Anterior cingulate cortex (tissue), 58 donors: ENCODE measurements at regions not wholly inside any gene's neighbourhood (a gene's known extent, or its start where the extent isn't known, plus 50 kb on each side); places are given as distances from the start of the nearest gene placed in this dataset.
"Not testable (repeated sequence)": the region's sequence is repeated elsewhere in the genome, so short reads cannot be mapped to it uniquely, and the experiment has no call there.

Source experiments
- DNase-seq, 58 donors: peaks; one replicate each; lab custom pipeline; 2025; lab: John Stamatoyannopoulos, UW

GRCh38 chr14:30064454-30064853 is 136.8 kb upstream of the PRKD1 start:
- DNase-seq: no peak

DNA sequence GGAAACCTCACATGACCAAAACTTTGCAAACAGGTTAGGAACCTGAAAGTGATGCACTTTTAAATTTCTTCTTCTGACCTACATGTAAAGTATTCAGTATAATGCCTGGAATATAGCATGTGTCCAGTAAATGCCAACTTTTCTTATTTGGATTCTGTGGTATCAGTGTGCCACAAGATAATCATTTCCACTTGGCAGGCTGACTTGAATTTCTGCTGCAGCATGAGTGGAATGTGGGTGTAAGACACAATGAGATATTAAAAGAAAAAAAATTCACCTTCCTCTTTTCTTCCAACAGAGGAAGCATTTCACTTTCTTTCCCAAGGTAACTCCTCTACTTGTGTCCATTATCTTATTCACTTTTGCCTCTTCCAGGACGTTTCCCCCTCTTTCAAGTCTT is 141.9 kb upstream of the PRKD1 start:
- DNase-seq: no peak

GRCh38 chr14:30072454-30072853 is 144.8 kb upstream of the PRKD1 start:
- DNase-seq: not testable (repeated sequence)

GRCh38 chr14:30077946-30078345 is 150.3 kb upstream of the PRKD1 start:
- DNase-seq: no peak

DNA sequence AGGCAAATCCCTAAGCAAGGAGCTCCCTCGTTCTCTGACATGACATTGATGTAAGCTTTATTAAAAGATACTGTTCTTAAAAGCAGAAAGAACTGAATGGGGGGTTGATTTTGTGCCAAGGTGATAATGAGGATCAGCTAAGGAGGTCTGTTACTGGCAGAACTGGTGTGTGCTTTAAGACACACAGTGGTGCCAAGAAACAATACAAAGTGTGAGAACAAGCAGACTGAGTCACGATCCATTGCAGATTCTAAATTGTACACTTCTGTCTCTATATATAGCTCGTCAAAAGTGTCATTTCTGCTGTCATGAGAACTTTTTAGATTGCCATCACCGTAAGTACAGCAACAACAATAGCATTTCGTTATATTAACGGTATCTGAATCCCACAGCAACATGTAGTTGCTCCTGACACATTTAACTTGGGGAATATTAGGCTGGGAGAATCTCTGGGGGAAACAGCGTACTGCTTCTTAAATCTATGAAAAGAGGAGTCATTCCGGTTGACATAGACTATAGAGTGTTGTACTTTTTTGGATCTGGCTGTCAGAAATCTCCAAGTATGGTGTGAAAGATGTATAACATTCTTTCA is 151.3 kb upstream of the PRKD1 start:
- no peak for DNase-seq

DNA sequence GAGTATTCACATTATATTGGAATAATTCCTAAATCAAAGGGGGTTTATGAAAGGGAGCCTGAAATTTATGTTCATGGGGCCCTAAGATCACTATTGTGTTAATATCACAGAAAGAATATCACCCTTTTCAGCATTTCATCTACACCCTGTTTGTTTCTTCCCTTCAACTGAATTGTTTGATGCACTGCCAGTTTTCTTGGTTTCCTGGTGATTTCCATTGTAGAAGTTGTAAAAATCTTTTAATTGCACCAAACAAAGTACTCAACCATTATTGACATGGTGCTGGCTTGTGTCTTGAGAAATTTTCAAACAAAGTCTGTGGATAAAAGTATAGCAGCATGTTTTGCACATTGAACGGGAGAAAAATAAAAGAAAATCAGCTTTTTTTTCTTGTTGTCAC is 154.8 kb upstream of the PRKD1 start:
- no peak for DNase-seq

DNA sequence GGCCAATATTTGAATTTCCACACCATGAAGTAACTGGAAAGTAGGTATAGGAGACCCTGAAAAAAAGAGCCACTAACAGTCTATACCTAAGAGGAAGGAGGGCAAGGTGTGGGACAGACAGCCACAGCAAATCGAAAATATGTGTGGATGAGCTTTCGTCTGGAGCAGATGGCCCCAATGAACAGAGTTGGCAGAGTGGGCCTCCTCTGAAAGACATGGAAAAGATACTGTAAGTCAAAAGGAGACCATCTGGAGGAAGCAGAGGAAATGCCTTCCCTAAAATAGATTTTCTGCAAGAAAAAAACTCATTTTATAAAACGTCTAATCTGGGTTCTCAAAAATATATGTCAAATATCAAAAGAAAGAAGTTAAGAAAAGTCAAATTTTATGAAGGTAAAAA is 157.2 kb upstream of the PRKD1 start:
- DNase-seq: no peak

DNA sequence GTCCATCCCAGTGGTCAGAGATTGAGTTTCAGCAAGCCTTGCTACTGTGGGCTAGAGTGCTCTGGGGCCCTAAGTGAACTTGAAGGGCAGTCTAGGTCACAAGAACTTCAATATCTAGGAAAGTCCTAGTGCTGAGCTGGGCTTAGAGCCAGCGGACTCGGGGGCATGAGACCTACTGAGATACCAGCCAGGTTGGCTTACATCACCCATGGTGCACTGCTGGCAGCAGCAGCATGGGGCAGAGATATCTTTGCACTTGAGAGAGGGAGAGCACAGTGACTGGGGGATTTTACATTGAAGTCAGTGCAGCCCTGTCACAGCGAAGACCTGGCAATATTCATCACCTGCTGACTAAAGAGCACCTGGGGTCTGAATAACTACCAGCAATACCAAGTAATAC is 158.3 kb upstream of the PRKD1 start:
- no peak for DNase-seq

DNA sequence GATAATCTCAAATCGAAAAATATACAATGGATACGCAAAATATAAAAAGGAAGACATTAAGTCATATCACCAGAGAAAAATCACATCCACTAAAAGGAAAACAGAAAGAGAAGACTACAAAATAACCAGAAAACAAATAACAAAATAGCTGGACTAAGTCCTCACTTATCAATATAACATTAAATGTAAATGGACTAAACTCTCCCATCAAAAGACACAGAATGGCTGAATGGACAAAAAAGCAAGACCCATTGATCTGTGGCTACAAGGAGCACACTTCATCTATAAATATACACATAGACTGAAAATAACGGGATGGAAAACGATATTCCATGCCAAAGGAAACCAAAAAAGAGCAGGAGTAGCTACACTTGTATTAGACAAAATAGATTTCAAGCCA is 161.0 kb upstream of the PRKD1 start:
- DNase-seq: no peak

DNA sequence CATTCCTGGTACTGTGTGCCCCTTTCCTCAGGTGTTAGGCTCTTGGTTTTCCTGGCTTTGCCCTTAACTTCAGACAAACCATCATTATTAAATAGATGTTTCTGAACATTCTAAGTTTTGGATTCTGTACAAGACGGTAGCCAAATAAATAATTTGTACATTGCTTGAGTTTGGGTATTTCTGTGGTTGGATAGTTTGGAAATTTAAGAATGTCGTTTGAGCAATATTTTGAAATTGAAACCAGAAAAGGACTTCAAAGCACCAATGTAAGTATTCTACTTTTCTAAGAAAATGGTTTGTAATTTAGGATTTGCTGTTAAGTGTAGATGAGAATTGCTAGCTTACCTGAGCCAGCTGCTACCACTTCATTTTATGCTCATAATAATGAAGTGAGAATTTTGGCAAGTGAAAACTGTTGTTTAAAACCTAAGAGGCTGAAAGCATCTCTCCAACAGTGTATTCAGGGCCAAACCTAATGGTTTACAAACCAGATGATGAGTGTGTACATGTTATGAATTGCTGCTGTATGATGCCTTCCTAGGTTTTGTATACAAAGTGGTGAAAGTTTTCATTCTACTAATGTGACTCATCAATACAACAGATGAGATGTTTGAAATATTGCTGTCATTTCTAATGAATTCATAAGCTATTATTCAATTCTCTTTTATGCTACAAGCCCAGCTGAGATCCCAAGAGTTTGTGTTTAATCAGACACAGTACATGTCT is 181.5 kb upstream of the PRKD1 start:
- no peak for DNase-seq

DNA sequence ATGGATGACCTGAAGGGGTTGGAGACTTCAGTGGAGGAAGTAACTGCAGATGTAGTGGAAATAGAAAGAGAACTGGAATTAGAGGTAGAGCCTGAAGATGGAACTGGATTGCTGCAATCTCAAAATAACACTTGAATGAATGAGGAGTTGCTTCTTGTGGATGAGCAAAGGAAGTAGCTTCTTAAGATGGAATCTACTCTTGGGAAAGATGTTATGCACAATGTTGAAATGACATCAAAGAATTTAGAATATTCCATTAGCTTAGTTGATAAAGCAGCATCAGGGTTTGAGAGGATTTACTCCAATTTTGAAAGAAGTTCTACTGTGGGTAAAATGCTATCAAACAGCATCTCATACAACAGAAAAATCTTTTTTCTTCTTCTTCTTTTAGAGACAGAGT is 186.4 kb upstream of the PRKD1 start:
- no peak for DNase-seq

DNA sequence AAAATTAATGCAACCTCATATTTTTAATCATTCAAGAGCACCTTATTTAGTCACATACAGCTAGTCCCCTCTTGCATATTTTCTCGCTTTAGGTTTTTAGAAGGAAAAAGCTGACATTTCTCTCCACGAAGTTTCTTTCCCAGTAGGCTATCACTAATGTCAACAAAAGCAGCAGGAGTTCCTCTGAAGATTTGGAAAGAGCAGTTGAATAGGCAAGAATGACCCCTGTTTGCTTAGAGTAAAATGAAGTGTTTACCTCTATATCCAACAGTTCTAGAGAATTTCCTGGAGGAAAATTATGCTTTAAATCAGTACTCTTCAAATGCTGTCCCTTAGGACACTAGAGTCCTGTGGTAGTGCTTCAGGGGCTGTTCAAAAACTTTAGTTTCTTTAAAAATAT is 188.1 kb upstream of the PRKD1 start:
- no peak for DNase-seq

DNA sequence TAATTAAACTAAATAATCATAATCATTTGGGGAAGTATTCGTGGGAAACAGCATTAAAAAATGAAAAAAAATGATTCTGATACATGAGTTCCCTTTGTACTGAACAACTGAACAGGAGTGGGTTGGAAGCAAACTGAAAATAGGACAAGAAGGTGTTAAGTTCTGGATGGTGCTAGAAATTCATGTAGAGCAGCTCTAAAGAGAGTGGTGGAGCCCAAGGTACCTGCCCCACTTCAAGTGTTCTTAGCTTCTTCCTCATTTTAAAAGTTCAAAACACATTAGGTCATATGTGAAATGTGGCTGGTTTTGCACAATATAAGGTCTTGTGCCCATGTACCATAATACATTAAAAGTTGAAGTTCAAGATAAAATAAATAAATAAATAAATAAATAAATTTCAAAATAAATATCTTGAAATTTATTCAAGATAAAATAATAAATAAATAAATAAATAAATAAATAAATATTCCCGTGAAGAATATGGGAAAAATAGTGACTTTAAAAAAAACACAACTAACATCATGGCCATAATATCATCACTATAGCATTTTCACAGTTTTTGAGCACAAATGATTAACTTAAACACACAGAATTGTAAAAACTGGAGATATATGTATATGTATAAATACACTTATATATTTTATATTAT is 191.5 kb upstream of the PRKD1 start:
- DNase-seq: no peak

DNA sequence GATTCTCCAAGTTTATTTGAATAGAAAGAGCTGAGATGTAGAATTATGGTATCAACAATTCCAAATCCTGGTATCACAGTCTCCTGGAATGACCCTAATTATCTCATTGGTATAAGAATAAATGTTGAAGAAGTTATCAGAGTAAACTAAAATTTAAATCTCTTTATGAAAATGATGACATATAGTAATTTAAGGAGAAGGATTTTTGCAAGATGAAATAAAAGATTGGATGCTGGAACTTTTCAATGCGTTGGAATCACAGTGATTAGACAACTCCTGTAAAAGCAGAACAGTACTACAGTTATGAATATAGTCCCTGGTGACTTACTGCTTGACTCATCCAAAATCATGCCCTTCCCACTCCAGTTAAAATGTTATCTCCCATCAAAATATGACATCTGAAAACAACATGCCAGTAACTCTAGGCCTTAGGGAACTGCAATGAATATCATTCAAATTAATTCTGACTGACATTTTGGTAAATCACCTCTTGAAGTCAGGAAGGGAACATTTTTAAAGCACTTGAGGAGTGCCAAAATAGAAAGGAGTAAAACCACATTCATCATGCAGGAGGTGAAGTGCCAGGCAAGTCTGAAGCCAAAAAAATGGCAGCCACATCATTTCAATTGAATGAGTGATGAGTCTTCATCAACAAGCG is 197.8 kb upstream of the PRKD1 start:
- DNase-seq: no peak

DNA sequence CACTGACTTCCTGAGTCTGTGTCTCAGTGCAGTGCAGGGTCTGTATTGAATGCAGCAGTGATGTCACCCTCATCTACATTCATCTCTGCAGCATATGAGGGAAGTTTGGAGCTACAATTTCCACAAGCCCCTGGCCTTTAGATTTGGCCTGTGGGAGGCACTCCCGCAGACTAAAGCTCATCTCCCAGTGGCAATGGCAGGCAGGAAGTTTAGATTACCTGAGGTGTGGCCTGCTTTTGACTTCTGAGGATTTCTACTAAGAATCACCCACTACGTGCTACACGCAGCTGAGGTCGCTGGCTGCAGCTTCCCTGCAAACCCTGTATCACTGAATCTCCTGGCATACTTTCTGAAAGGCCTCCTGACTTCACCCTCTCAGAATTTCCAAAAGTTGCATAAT is 202.2 kb upstream of the PRKD1 start:
- DNase-seq: no peak

GRCh38 chr14:30131581-30132097 is 204.0 kb upstream of the PRKD1 start:
- DNase-seq: no peak

DNA sequence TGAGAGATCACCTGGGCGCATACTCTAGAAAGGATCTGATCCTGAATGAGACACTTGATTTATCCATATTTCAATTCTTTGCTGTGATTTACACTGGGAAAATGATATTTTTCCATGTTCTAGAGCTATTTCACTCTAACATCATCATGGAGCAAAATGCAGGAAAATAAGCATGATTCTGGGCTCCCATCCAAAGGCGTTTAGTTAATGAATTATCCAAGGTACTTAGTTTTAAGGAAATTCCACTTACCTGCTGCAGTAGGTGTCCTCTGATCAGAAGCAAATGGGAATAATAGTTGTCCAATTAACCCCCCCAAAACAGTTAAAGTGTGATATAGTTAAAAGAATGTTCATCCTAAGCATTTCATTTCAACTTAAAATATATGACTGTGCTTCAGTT is 204.5 kb upstream of the PRKD1 start:
- no peak for DNase-seq

- DNase-seq: no peak
Measured at GRCh38 chr14:30134936-30135335, 207.3 kb upstream of the PRKD1 start.

- no peak for DNase-seq
Measured at GRCh38 chr14:30138567-30138966, 210.9 kb upstream of the PRKD1 start.

DNA sequence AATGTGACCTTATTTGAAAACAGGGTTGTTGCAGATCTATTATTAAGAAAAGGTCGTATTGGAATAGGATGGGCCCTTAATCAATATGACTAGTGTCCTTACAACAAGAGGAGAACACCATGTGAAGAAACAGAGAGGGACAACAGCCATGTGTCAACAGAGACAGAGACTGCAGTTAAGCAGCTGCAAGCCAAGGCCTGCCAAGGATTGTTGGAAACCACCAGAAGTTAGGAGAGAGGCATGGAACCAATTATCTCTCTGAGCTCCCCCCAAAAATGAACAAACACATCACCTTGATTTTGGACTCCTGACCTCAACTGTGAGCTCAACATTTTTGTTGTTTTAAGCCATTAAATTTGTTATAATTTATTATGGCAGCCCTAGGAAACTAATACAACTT is 214.6 kb upstream of the PRKD1 start:
- DNase-seq: no peak

DNA sequence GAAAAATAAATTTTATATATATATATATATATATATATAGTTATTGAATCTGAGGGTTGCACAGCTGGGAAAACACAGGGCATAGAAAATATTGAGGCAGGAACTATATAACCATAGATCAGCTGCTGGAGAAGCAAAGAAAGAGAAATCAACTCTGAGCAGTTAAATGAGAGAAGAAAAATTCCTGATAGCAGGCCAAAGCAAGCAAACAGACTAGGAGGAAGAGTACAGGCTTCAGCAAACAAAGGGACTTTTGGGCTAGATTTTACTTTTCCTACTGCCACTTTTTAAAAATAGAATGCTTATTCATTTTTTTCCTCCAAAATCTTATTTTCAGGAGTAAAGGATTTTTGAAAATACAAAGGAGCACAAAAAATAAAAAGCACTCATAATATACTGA is 216.0 kb upstream of the PRKD1 start:
- DNase-seq: no peak
